Right cardiac atrium (tissue), 5 donors: ENCODE measurements at regions not wholly inside any gene's neighbourhood (a gene's known extent, or its start where the extent isn't known, plus 50 kb on each side); places are given as distances from the start of the nearest gene placed in this dataset.

Source experiments
- ATAC-seq, 2 donors: fragments of 200-7000 bp; cut with Tn5 transposase; one replicate each; pipeline versions ENCODE4 v1.8.0 to v1.9.1; 2020; ENCODE audit warnings: moderate library complexity in 2 of 2, mild to moderate bottlenecking in 1 of 2
- DNase-seq, 3 donors: peaks; one replicate each; pipeline ENCODE4 v3.0.0-alpha.2; 2020
- H3K27ac ChIP-seq: one replicate; pipeline ENCODE4 v1.5.1; 2013; ENCODE audit warnings: mild to moderate bottlenecking, low read length, control low read depth, moderate library complexity
- H3K27me3 ChIP-seq: one replicate; pipeline ENCODE4 v1.6.1; 2013; ENCODE audit not compliant: control insufficient read depth, insufficient read depth
- H3K4me1 ChIP-seq: one replicate; pipeline ENCODE4 v1.6.1; 2013; ENCODE audit warnings: low read length; ENCODE audit not compliant: control insufficient read depth, insufficient read depth
- H3K4me3 ChIP-seq: one replicate; pipeline ENCODE4 v1.5.1; 2013; ENCODE audit warnings: low read length, control low read depth
- H3K9me3 ChIP-seq: one replicate; pipeline ENCODE4 v1.6.1; 2013; ENCODE audit warnings: low read length; ENCODE audit not compliant: control insufficient read depth
- WGBS: extraction: QIAGEN DNeasy Blood & Tissue Kit; methylation state at CpG from one replicate; pipeline ENCODE4 v1.1.7; 2013; 5-methylcytosine and 5-hydroxymethylcytosine counted together
- intact Hi-C, 4 donors: fragments of 100-400 bp; cut with DNase I; formaldehyde crosslinking; loops; one replicate each; pipeline versions ENCODE4 v1.11.0 to v1.14.0; 2022 to 2023
- donor health status: healthy with polysubstance abuse.
- donor health status: DM: no; HTN: yes; CAD: no.
- donor health status: DM: no; HTN: no; CAD: no.
- donor health status: DM: no; HTN: yes; CAD: no; lungs with severe emphysema.
- donor health status: DM: yes; HTN: yes; CAD: no.

- intact Hi-C loops, result no loop called here
- Histone ChIP-seq H3K4me1 (peaks cover 5% of the 10 kb centered on the region), H3K27ac (no peak overlapping the region), H3K27me3 (no peaks in the 10 kb centered on the region), H3K9me3 (no peaks in the 10 kb centered on the region), H3K4me3 (no peak overlapping the region)
- no peak for ATAC-seq
- WGBS, result 61% methylated on average over 4 of the region's 4 CpGs
- DNase-seq, result no peak
Measured at GRCh38 chr9:99572567-99572966, 249.1 kb upstream of the NR4A3 start.

GRCh38 chr9:99573085-99573484 lies 248.6 kb upstream of the NR4A3 start:
- no peaks in the 10 kb centered on the region for H3K9me3 ChIP-seq
- no peaks in the 10 kb centered on the region for H3K27me3 ChIP-seq
- intact Hi-C loops, result no loop called here
- ATAC-seq (peak; percentile 65 to 68), DNase-seq (no peak)
- H3K4me1 ChIP-seq, result peaks cover 5% of the 10 kb centered on the region
- H3K4me3 ChIP-seq, result no peak overlapping the region
- WGBS, result 48% methylated on average over 5 of the region's 5 CpGs
- H3K27ac ChIP-seq, result no peak overlapping the region

- H3K27ac ChIP-seq, result no peak overlapping the region
- intact Hi-C loops, result no loop called here
- H3K27me3 ChIP-seq, result no peaks in the 10 kb centered on the region
- no peak overlapping the region for H3K4me3 ChIP-seq
- DNase-seq, result no peak
- 96% methylated on average over 2 of the region's 2 CpGs for WGBS
- ATAC-seq, result no peak
- peaks cover 5% of the 10 kb centered on the region for H3K4me1 ChIP-seq
- H3K9me3 ChIP-seq, result no peaks in the 10 kb centered on the region
Measured at GRCh38 chr9:99573886-99574285, 247.8 kb upstream of the NR4A3 start.

- DNase-seq (no peak), ATAC-seq (no peak)
- intact Hi-C loops, result no loop called here
- no peaks in the 10 kb centered on the region for H3K27me3 ChIP-seq
- H3K4me1 ChIP-seq, result peaks cover 5% of the 10 kb centered on the region
- no peak overlapping the region for H3K27ac ChIP-seq
- H3K4me3 ChIP-seq, result no peak overlapping the region
- H3K9me3 ChIP-seq, result no peaks in the 10 kb centered on the region
- WGBS, result 76% methylated on average over 4 of the region's 4 CpGs
Measured at GRCh38 chr9:99576002-99576401, 245.7 kb upstream of the NR4A3 start.

- Histone ChIP-seq H3K9me3 (no peaks in the 10 kb centered on the region), H3K4me3 (no peak overlapping the region), H3K4me1 (peaks cover 5% of the 10 kb centered on the region), H3K27ac (no peak overlapping the region), H3K27me3 (no peaks in the 10 kb centered on the region)
- ATAC-seq (no peak), DNase-seq (no peak)
- intact Hi-C loops, result no loop called here
- 85% methylated on average over 3 of the region's 3 CpGs for WGBS
Measured at GRCh38 chr9:99576876-99577275, 244.8 kb upstream of the NR4A3 start.

GRCh38 chr9:99577351-99577750 lies 244.3 kb upstream of the NR4A3 start:
- 88% methylated on average over 2 of the region's 2 CpGs for WGBS
- no peaks in the 10 kb centered on the region for H3K9me3 ChIP-seq
- ATAC-seq (no peak), DNase-seq (no peak)
- peaks cover 5% of the 10 kb centered on the region for H3K4me1 ChIP-seq
- intact Hi-C loops, result no loop called here
- H3K4me3 ChIP-seq, result no peak overlapping the region
- H3K27me3 ChIP-seq, result no peaks in the 10 kb centered on the region
- H3K27ac ChIP-seq, result no peak overlapping the region

- intact Hi-C loops, result no loop called here
- whole genome bisulfite sequencing, result 95% methylated on average over 1 of the region's 1 CpG
Measured at GRCh38 chr9:99578666-99579065, 243.0 kb upstream of the NR4A3 start.

GRCh38 chr9:99579964-99580363 lies 241.7 kb upstream of the NR4A3 start:
- H3K4me3 ChIP-seq, result no peak overlapping the region
- H3K27ac ChIP-seq, result no peak overlapping the region
- 84% methylated on average over 4 of the region's 4 CpGs for WGBS
- H3K9me3 ChIP-seq, result no peaks in the 10 kb centered on the region
- peak; percentile 29 to 66 for ATAC-seq
- intact Hi-C loops, result no loop called here
- no peaks in the 10 kb centered on the region for H3K27me3 ChIP-seq
- H3K4me1 ChIP-seq, result no peaks in the 10 kb centered on the region
- no peak for DNase-seq

More at GRCh38 chr9:99578666-99579065, 243.0 kb upstream of the NR4A3 start:
- Histone ChIP-seq H3K9me3 (no peaks in the 10 kb centered on the region), H3K27ac (no peak overlapping the region), H3K4me1 (no peaks in the 10 kb centered on the region), H3K4me3 (no peak overlapping the region), H3K27me3 (no peaks in the 10 kb centered on the region)
- DNase-seq, result no peak
- no peak for ATAC-seq

GRCh38 chr9:99582814-99583213 lies 238.9 kb upstream of the NR4A3 start:
- no peak for DNase-seq
- ATAC-seq, result no peak
- Histone ChIP-seq H3K4me1 (no peaks in the 10 kb centered on the region), H3K4me3 (no peak overlapping the region), H3K27me3 (no peaks in the 10 kb centered on the region), H3K27ac (no peak overlapping the region), H3K9me3 (no peaks in the 10 kb centered on the region)
- intact Hi-C loops, result no loop called here
- WGBS, result 77% methylated on average over 6 of the region's 6 CpGs

- Histone ChIP-seq H3K4me3 (no peak overlapping the region), H3K27ac (no peak overlapping the region), H3K9me3 (no peaks in the 10 kb centered on the region), H3K4me1 (no peaks in the 10 kb centered on the region), H3K27me3 (no peaks in the 10 kb centered on the region)
- intact Hi-C loops, result no loop called here
- WGBS, result 83% methylated on average over 3 of the region's 3 CpGs
- DNase-seq (no peak), ATAC-seq (no peak)
Measured at GRCh38 chr9:99588299-99588698, 233.4 kb upstream of the NR4A3 start.

GRCh38 chr9:99588747-99589146 lies 232.9 kb upstream of the NR4A3 start:
- no peak overlapping the region for H3K27ac ChIP-seq
- WGBS, result 98% methylated on average over 2 of the region's 2 CpGs
- no peaks in the 10 kb centered on the region for H3K27me3 ChIP-seq
- H3K4me3 ChIP-seq, result no peak overlapping the region
- no peaks in the 10 kb centered on the region for H3K4me1 ChIP-seq
- ATAC-seq (no peak), DNase-seq (no peak)
- H3K9me3 ChIP-seq, result no peaks in the 10 kb centered on the region
- intact Hi-C loops, result no loop called here

- H3K9me3 ChIP-seq, result no peaks in the 10 kb centered on the region
- ATAC-seq (no peak), DNase-seq (no peak)
- H3K4me3 ChIP-seq, result no peak overlapping the region
- no peaks in the 10 kb centered on the region for H3K27me3 ChIP-seq
- no peaks in the 10 kb centered on the region for H3K4me1 ChIP-seq
- H3K27ac ChIP-seq, result no peak overlapping the region
- intact Hi-C loops, result no loop called here
Measured at GRCh38 chr9:99590410-99590809, 231.3 kb upstream of the NR4A3 start.
